H9 (cell line): ENCODE measurements at regions not wholly inside any gene's neighbourhood (a gene's known extent, or its start where the extent isn't known, plus 50 kb on each side); places are given as distances from the start of the nearest gene placed in this dataset.

ENCODE experiments used
- DNase-seq: peaks from one replicate; pipeline ENCODE4 v3.0.0-alpha.2; 2017
- H2AFZ ChIP-seq: one replicate; pipeline ENCODE4 v1.6.1; 2013; ENCODE audit warnings: mild to moderate bottlenecking, low read length, control low read depth, moderate library complexity
- H2AK5ac ChIP-seq: 2 replicates; pipeline ENCODE4 v1.6.1; 2013; ENCODE audit warnings: low read length, control low read depth, mixed read lengths; ENCODE audit not compliant: insufficient read length
- H2BK120ac ChIP-seq: one replicate; pipeline ENCODE4 v1.6.1; 2013; ENCODE audit warnings: low read depth, mild to moderate bottlenecking, low read length, control low read depth, inconsistent platforms; ENCODE audit not compliant: poor library complexity, severe bottlenecking
- H2BK12ac ChIP-seq: 2 replicates; pipeline ENCODE4 v1.6.1; 2013; ENCODE audit warnings: low read length, control low read depth, mixed read lengths, low read depth; ENCODE audit not compliant: insufficient read length
- H2BK15ac ChIP-seq: 2 replicates; pipeline ENCODE4 v1.6.1; 2013; ENCODE audit warnings: low read depth, low read length, control low read depth
- H2BK20ac ChIP-seq: one replicate; pipeline ENCODE4 v1.6.1; 2013; ENCODE audit warnings: low read depth, mild to moderate bottlenecking, low read length, control low read depth, inconsistent platforms; ENCODE audit not compliant: poor library complexity, severe bottlenecking
- H2BK5ac ChIP-seq: 2 replicates; pipeline ENCODE4 v1.6.1; 2013; ENCODE audit warnings: low read length, control low read depth, mixed read lengths; ENCODE audit not compliant: insufficient read length
- H3K14ac ChIP-seq: 2 replicates; pipeline ENCODE4 v1.6.1; 2013; ENCODE audit warnings: low read length, control low read depth; ENCODE audit not compliant: insufficient read depth
- H3K18ac ChIP-seq: 2 replicates; pipeline ENCODE4 v1.6.1; 2013; ENCODE audit warnings: low read depth, mild to moderate bottlenecking, mixed read lengths, low read length, control low read depth; ENCODE audit not compliant: insufficient read length
- H3K23ac ChIP-seq: 2 replicates; pipeline ENCODE4 v1.6.1; 2013; ENCODE audit warnings: low read length, control low read depth, mixed read lengths, low read depth; ENCODE audit not compliant: insufficient read length
- H3K23me2 ChIP-seq: 2 replicates; pipeline ENCODE4 v1.6.1; 2013; ENCODE audit warnings: low read depth, mild to moderate bottlenecking, mixed read lengths, low read length, control low read depth; ENCODE audit not compliant: insufficient read length, poor library complexity, severe bottlenecking
- H3K27ac ChIP-seq: 2 replicates; pipeline ENCODE4 v1.5.1; 2013; ENCODE audit warnings: low read length, control low read depth, mixed read lengths, low read depth; ENCODE audit not compliant: insufficient read length
- H3K27me3 ChIP-seq: 2 replicates; pipeline ENCODE4 v1.6.1; 2013; ENCODE audit warnings: low read length, control low read depth, inconsistent platforms; ENCODE audit not compliant: insufficient read depth
- H3K4ac ChIP-seq: 2 replicates; pipeline ENCODE4 v1.6.1; 2013; ENCODE audit warnings: low read depth, mild to moderate bottlenecking, control low read depth, inconsistent platforms, low read length, moderate library complexity
- H3K4me1 ChIP-seq: 2 replicates; pipeline ENCODE4 v1.6.1; 2013; ENCODE audit warnings: low read length, control low read depth, inconsistent platforms; ENCODE audit not compliant: insufficient read depth
- H3K4me2 ChIP-seq: 2 replicates; pipeline ENCODE4 v1.6.1; 2013; ENCODE audit warnings: low read length, control low read depth, mixed read lengths; ENCODE audit not compliant: insufficient read length, insufficient read depth
- H3K56ac ChIP-seq: 2 replicates; pipeline ENCODE4 v1.6.1; 2013; ENCODE audit warnings: low read depth, mild to moderate bottlenecking, mixed read lengths, low read length, control low read depth; ENCODE audit not compliant: insufficient read length
- H3K79me1 ChIP-seq: 2 replicates; pipeline ENCODE4 v1.6.1; 2013; ENCODE audit warnings: low read depth, mild to moderate bottlenecking, moderate library complexity, low read length, control low read depth, inconsistent platforms; ENCODE audit not compliant: insufficient read depth, poor library complexity, severe bottlenecking
- H3K79me2 ChIP-seq: 2 replicates; pipeline ENCODE4 v1.6.1; 2013; ENCODE audit warnings: low read length, control low read depth, inconsistent platforms; ENCODE audit not compliant: insufficient read depth
- H3K9ac ChIP-seq: 2 replicates; pipeline ENCODE4 v1.6.1; 2013; ENCODE audit warnings: low read length, control low read depth, mixed read lengths; ENCODE audit not compliant: insufficient read length; ENCODE audit errors: extremely low read depth
- H3K9me3 ChIP-seq: one replicate; pipeline ENCODE4 v1.6.1; 2013; ENCODE audit warnings: low read depth, low read length, inconsistent platforms; ENCODE audit not compliant: control insufficient read depth
- H3T11ph ChIP-seq: one replicate; pipeline ENCODE4 v1.6.1; 2013; ENCODE audit warnings: mild to moderate bottlenecking, low read length, control low read depth, inconsistent platforms
- H4K20me1 ChIP-seq: one replicate; pipeline ENCODE4 v1.6.1; 2013; ENCODE audit not compliant: control insufficient read depth, insufficient read length, insufficient read depth
- H4K5ac ChIP-seq: 2 replicates; pipeline ENCODE4 v1.6.1; 2013; ENCODE audit warnings: low read depth, mild to moderate bottlenecking, mixed read lengths, low read length, control low read depth; ENCODE audit not compliant: insufficient read length
- H4K8ac ChIP-seq: replicated peaks from 2 replicates; pipeline ENCODE4 v1.6.1; 2013; ENCODE audit warnings: low read length, control low read depth, mixed read lengths, low read depth; ENCODE audit not compliant: insufficient read length
- H4K91ac ChIP-seq: 2 replicates; pipeline ENCODE4 v1.6.1; 2013; ENCODE audit warnings: low read depth, mild to moderate bottlenecking, moderate library complexity, mixed read lengths, low read length, control low read depth; ENCODE audit not compliant: insufficient read length
- H3K27ac Mint-ChIP-seq, 3 experiments: 2 replicates in 2 of 3; 3 replicates in 1 of 3; pipeline ENCODE4 v1.8.0; 2020 to 2021; ENCODE audit warnings: mixed read lengths in 3 of 3, mild to moderate bottlenecking in 1 of 3, moderate library complexity in 1 of 3
- H3K27me3 Mint-ChIP-seq: 2 replicates; pipeline ENCODE4 v1.8.0; 2021; ENCODE audit warnings: low read depth, mild to moderate bottlenecking, moderate library complexity, mixed read lengths
- H3K36me3 Mint-ChIP-seq, 3 experiments: 2 replicates in 2 of 3; 3 replicates in 1 of 3; pipeline ENCODE4 v1.8.0; 2020 to 2021; ENCODE audit warnings: low read depth in 3 of 3, mixed read lengths in 3 of 3; ENCODE audit not compliant: insufficient read depth in 1 of 3
- H3K4me1 Mint-ChIP-seq, 2 experiments: 2 replicates each; pipeline ENCODE4 v1.8.0; 2020; ENCODE audit warnings: mixed read lengths in 2 of 2
- H3K4me3 Mint-ChIP-seq, 2 experiments: 2 replicates in 1 of 2; 3 replicates in 1 of 2; pipeline ENCODE4 v1.8.0; 2020 to 2021; ENCODE audit warnings: mild to moderate bottlenecking in 2 of 2, mixed read lengths in 2 of 2, moderate library complexity in 1 of 2
- H3K9me3 Mint-ChIP-seq, 2 experiments: 2 replicates in 1 of 2; 3 replicates in 1 of 2; pipeline ENCODE4 v1.8.0; 2020; ENCODE audit warnings: mild to moderate bottlenecking in 2 of 2, mixed read lengths in 2 of 2, moderate library complexity in 1 of 2
- CTCF ChIP-seq: fragments of 200-600 bp; sonication (generic); conservative IDR thresholded peaks from 3 replicates; pipeline ENCODE4 v1.8.0; 2021; ENCODE audit warnings: antibody characterized with exemption, mild to moderate bottlenecking

GRCh38 chr2:83470928-83471327 lies 988.2 kb downstream of the SUCLG1 start:
- no peak overlapping the region for H3T11ph ChIP-seq
- H3K18ac ChIP-seq: no peak overlapping the region
- Mint-ChIP-seq H3K4me1 (peaks cover 4 to 8% of the 10 kb centered on the region in 2 experiments; a peak in 2 of 4 replicates), H3K36me3 (no peaks in the 10 kb centered on the region), H3K9me3 (no peaks in the 10 kb centered on the region), H3K27me3 (no peaks in the 10 kb centered on the region), H3K4me3 (no peak overlapping the region), H3K27ac (no peak overlapping the region; a peak in 1 of 7 replicates)
- no peaks in the 10 kb centered on the region for H3K27me3 ChIP-seq
- no peaks in the 10 kb centered on the region for H3K4me1 ChIP-seq
- H3K4ac ChIP-seq: no peak overlapping the region
- H3K23me2 ChIP-seq: no peaks in the 10 kb centered on the region
- no peaks in the 10 kb centered on the region for H3K79me1 ChIP-seq
- H2BK20ac ChIP-seq: no peak overlapping the region
- H3K23ac ChIP-seq: no peak overlapping the region
- H3K14ac ChIP-seq: no peak overlapping the region
- H3K9me3 ChIP-seq: no peaks in the 10 kb centered on the region
- H4K5ac ChIP-seq: no peak overlapping the region
- no peak overlapping the region for H3K56ac ChIP-seq
- H2BK5ac ChIP-seq: no peak overlapping the region
- no peak overlapping the region for H2BK12ac ChIP-seq
- no peak overlapping the region for H3K4me2 ChIP-seq
- H2BK15ac ChIP-seq: no peak overlapping the region
- TF ChIP-seq CTCF: no peak
- H4K8ac ChIP-seq: no peak overlapping the region
- no peak overlapping the region for H2AFZ ChIP-seq
- no peak overlapping the region for H2AK5ac ChIP-seq
- no peak for DNase-seq
- no peaks in the 10 kb centered on the region for H3K79me2 ChIP-seq
- H4K91ac ChIP-seq: no peak overlapping the region
- no peaks in the 10 kb centered on the region for H4K20me1 ChIP-seq
- no peak overlapping the region for H3K27ac ChIP-seq
- H3K9ac ChIP-seq: no peak overlapping the region
- H2BK120ac ChIP-seq: no peak overlapping the region
